Spleen (tissue), 7 donors: ENCODE measurements at regions not wholly inside any gene's neighbourhood (a gene's known extent, or its start where the extent isn't known, plus 50 kb on each side); places are given as distances from the start of the nearest gene placed in this dataset.

ENCODE experiments used
- POLR2A ChIP-seq, 3 donors: fragments of 450-650 bp; IDR thresholded peaks; one replicate each; pipeline ENCODE4 v1.5.1; 2017; ENCODE audit warnings: antibody characterized with exemption in 3 of 3, mild to moderate bottlenecking in 1 of 3
- TF ChIP-seq, protein P1 (sequence below), 11 experiments: fragments of 200-600 bp in 7 of 11; fragments of 450-650 bp in 4 of 11; sonication (generic) in 4 of 11; IDR thresholded peaks in 8 of 11; conservative IDR thresholded peaks in 3 of 11; 1 replicate in 7 of 11; 2 replicates in 4 of 11; pipeline versions ENCODE4 v1.4.0 to v1.8.0; 2016 to 2021; ENCODE audit warnings: antibody characterized with exemption in 11 of 11, inconsistent platforms in 4 of 11, mild to moderate bottlenecking in 1 of 11
- donor health status: DM: no; HTN: no; CAD: no; lungs with moderate emphysema.
- donor health status: DM: no; HTN: no; CAD: no.
- donor health status: DM: no; HTN: no; CAD: no.

DNA sequence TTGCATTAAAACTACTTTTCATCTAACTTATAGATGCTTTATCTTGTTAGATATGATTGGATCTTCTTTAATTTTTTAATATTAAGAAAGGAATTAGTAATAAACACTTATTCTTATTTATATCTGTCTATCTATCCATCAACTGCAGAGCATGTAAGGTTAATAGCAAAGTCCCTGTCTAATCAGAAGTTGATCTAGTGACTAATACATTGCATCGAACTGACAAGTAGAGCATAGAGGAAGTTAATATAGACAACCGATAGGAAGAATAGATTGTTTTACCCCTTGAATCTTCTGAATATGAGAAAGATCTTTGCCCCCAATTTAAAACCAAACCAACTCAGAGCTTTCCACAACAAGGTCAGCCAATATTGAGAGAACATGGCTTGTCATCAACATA is 862.0 kb upstream of the CDH6 start:
- TF ChIP-seq, protein P1, sequence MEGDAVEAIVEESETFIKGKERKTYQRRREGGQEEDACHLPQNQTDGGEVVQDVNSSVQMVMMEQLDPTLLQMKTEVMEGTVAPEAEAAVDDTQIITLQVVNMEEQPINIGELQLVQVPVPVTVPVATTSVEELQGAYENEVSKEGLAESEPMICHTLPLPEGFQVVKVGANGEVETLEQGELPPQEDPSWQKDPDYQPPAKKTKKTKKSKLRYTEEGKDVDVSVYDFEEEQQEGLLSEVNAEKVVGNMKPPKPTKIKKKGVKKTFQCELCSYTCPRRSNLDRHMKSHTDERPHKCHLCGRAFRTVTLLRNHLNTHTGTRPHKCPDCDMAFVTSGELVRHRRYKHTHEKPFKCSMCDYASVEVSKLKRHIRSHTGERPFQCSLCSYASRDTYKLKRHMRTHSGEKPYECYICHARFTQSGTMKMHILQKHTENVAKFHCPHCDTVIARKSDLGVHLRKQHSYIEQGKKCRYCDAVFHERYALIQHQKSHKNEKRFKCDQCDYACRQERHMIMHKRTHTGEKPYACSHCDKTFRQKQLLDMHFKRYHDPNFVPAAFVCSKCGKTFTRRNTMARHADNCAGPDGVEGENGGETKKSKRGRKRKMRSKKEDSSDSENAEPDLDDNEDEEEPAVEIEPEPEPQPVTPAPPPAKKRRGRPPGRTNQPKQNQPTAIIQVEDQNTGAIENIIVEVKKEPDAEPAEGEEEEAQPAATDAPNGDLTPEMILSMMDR (IDR thresholded peaks at IDR 0.05 in 8 of 11, conservative IDR thresholded peaks at IDR 0.05 in 3 of 11), result no peak
- TF ChIP-seq POLR2A (IDR thresholded peaks at IDR 0.05), result no peak
